ENCODE measurements at regions not wholly inside any gene's neighbourhood (a gene's known extent, or its start where the extent isn't known, plus 50 kb on each side); places are given as distances from the start of the nearest gene placed in this dataset.

DNA sequence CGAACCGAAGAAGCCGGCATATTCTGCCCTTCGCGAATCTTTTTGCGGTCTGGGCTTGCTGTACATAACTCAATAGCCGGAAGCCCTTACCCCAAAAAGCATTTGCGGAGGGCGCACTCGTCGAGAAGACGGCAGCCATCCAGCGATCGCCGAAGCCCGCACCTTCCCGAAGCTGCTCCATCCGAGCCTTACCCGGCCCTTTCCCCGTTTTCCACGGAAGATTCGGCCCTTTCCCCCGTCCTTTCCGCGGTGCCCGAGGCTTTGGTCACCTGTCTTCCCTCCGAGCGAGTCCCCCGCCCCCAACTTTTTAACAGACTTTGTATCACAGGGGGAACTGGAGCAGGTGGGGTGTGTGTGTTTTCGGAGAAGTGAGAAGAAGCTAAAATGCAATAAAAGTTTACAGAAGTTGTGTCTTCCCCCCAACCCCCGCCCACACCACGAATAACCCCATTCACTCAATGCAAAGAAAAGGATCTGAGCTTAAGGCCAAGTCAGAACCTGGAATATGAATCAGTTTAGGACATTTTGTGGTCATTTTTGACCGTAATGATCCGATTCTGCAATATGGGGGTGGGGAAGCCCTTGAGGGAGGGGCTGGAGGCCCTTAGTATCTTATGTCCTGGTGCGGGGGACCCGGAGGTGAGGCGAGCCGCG lies 99.0 kb upstream of the HSD17B12 start:
- TF ChIP-seq POLR2A (IDR thresholded peaks at IDR 0.05) = no peak
- TF ChIP-seq, protein P1, sequence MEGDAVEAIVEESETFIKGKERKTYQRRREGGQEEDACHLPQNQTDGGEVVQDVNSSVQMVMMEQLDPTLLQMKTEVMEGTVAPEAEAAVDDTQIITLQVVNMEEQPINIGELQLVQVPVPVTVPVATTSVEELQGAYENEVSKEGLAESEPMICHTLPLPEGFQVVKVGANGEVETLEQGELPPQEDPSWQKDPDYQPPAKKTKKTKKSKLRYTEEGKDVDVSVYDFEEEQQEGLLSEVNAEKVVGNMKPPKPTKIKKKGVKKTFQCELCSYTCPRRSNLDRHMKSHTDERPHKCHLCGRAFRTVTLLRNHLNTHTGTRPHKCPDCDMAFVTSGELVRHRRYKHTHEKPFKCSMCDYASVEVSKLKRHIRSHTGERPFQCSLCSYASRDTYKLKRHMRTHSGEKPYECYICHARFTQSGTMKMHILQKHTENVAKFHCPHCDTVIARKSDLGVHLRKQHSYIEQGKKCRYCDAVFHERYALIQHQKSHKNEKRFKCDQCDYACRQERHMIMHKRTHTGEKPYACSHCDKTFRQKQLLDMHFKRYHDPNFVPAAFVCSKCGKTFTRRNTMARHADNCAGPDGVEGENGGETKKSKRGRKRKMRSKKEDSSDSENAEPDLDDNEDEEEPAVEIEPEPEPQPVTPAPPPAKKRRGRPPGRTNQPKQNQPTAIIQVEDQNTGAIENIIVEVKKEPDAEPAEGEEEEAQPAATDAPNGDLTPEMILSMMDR (IDR thresholded peaks at IDR 0.05 in 8 of 11, conservative IDR thresholded peaks at IDR 0.05 in 3 of 11) = no peak
- TF ChIP-seq POLR2AphosphoS5 (IDR thresholded peaks at IDR 0.05) = no peak

Data from spleen (tissue), 7 donors.